Small intestine (tissue), 7 donors: ENCODE measurements at regions not wholly inside any gene's neighbourhood (a gene's known extent, or its start where the extent isn't known, plus 50 kb on each side); places are given as distances from the start of the nearest gene placed in this dataset.

Experiments used
- DNase-seq, 2 donors: peaks; one replicate each; pipeline versions ENCODE4 v3.0.0 to v3.0.0-alpha.2; 2013
- FAIRE-seq: peaks from 2 replicates; lab custom pipeline; 2012; peaks lifted over from hg19 to GRCh38; lab: Jason Lieb, UNC
- H3K27ac ChIP-seq, 3 donors: one replicate each; pipeline ENCODE4 v1.5.1; 2013; ENCODE audit warnings: low read length in 2 of 3, mild to moderate bottlenecking in 2 of 3, control low read depth in 1 of 3, inconsistent platforms in 1 of 3, low read depth in 1 of 3, moderate library complexity in 1 of 3
- H3K27me3 ChIP-seq, 3 donors: one replicate each; pipeline ENCODE4 v1.6.1; 2013; ENCODE audit warnings: low read length in 3 of 3, inconsistent platforms in 1 of 3; ENCODE audit not compliant: control insufficient read depth in 3 of 3, insufficient read depth in 3 of 3
- H3K36me3 ChIP-seq, 3 donors: one replicate each; pipeline ENCODE4 v1.6.1; 2013; ENCODE audit warnings: low read length in 3 of 3, inconsistent platforms in 1 of 3, low read depth in 1 of 3, mild to moderate bottlenecking in 1 of 3, moderate library complexity in 1 of 3; ENCODE audit not compliant: control insufficient read depth in 3 of 3, insufficient read depth in 2 of 3
- H3K4me1 ChIP-seq, 3 donors: one replicate each; pipeline ENCODE4 v1.6.1; 2013; ENCODE audit warnings: low read length in 2 of 3, inconsistent platforms in 1 of 3, low read depth in 1 of 3, mild to moderate bottlenecking in 1 of 3, moderate library complexity in 1 of 3; ENCODE audit not compliant: control insufficient read depth in 3 of 3, insufficient read depth in 2 of 3
- H3K4me3 ChIP-seq, 3 donors: one replicate each; pipeline ENCODE4 v1.5.1; 2013; ENCODE audit warnings: low read length in 3 of 3, control low read depth in 1 of 3, inconsistent platforms in 1 of 3, low read depth in 1 of 3, mild to moderate bottlenecking in 1 of 3, moderate library complexity in 1 of 3
- H3K9me3 ChIP-seq, 2 donors: one replicate each; pipeline ENCODE4 v1.6.1; 2013; ENCODE audit warnings: low read depth in 1 of 2, low read length in 1 of 2; ENCODE audit not compliant: control insufficient read depth in 2 of 2, insufficient read depth in 1 of 2
- WGBS, 3 donors: extraction: QIAGEN DNeasy Blood & Tissue Kit; methylation state at CpG; one replicate each; pipeline ENCODE4 v1.1.7; 2013; 5-methylcytosine and 5-hydroxymethylcytosine counted together
- donor health status: healthy with polysubstance abuse.
- donor health status: control.
- donor health status: control.
- donor health status: Bipolar disorder and iron deficiency.
- donor health status: healthy.

GRCh38 chr3:23749609-23750008 lies 56.1 kb upstream of the UBE2E1 start:
- Histone ChIP-seq H3K4me3 (no peak overlapping the region), H3K9me3 (no peaks in the 10 kb centered on the region), H3K36me3 (no peaks in the 10 kb centered on the region), H3K27me3 (peaks cover 0 to 10% (median 0%) of the 10 kb centered on the region in 3 donors), H3K4me1 (no peaks in the 10 kb centered on the region), H3K27ac (no peak overlapping the region)
- DNase-seq = no peak
- 89 to 97% (median 93%) methylated on average over 4 of the region's 4 CpGs for WGBS, 3 donors
- no peak for FAIRE-seq

- whole genome bisulfite sequencing, 3 donors = 34 to 49% (median 41%) methylated on average over 11 of the region's 11 CpGs
- Histone ChIP-seq H3K36me3 (no peaks in the 10 kb centered on the region), H3K4me3 (no peak overlapping the region), H3K4me1 (no peaks in the 10 kb centered on the region), H3K27me3 (peaks cover 0 to 3% (median 0%) of the 10 kb centered on the region in 3 donors), H3K27ac (no peak overlapping the region), H3K9me3 (no peaks in the 10 kb centered on the region)
- FAIRE-seq = no peak
- DNase-seq = no peak
Observed at GRCh38 chr3:23750573-23751210, 55.1 kb upstream of the UBE2E1 start.

GRCh38 chr3:23751212-23751723 lies 54.5 kb upstream of the UBE2E1 start:
- Histone ChIP-seq H3K27ac (no peak overlapping the region), H3K36me3 (no peaks in the 10 kb centered on the region), H3K27me3 (peaks cover 0 to 3% (median 0%) of the 10 kb centered on the region in 3 donors), H3K4me3 (no peak overlapping the region), H3K4me1 (no peaks in the 10 kb centered on the region), H3K9me3 (no peaks in the 10 kb centered on the region)
- no peak for FAIRE-seq
- WGBS, 3 donors = 70 to 71% (median 70%) methylated on average over 7 of the region's 7 CpGs
- DNase-seq = no peak

GRCh38 chr3:23752126-23752525 lies 53.6 kb upstream of the UBE2E1 start:
- Histone ChIP-seq H3K4me1 (no peaks in the 10 kb centered on the region), H3K27me3 (peaks cover 0 to 3% (median 0%) of the 10 kb centered on the region in 3 donors), H3K4me3 (no peak overlapping the region), H3K9me3 (no peaks in the 10 kb centered on the region), H3K27ac (no peak overlapping the region), H3K36me3 (no peaks in the 10 kb centered on the region)
- WGBS, 3 donors = 70 to 81% (median 74%) methylated on average over 3 of the region's 3 CpGs
- FAIRE-seq = no peak
- no peak for DNase-seq

GRCh38 chr3:23754215-23754614 lies 51.5 kb upstream of the UBE2E1 start:
- Histone ChIP-seq H3K36me3 (no peaks in the 10 kb centered on the region), H3K27me3 (peaks cover 0 to 3% (median 0%) of the 10 kb centered on the region in 3 donors), H3K4me1 (no peaks in the 10 kb centered on the region), H3K9me3 (no peaks in the 10 kb centered on the region), H3K27ac (no peak overlapping the region), H3K4me3 (no peak overlapping the region)
- DNase-seq = no peak
- FAIRE-seq = no peak
- 78 to 83% (median 81%) methylated on average over 4 of the region's 4 CpGs for WGBS, 3 donors
